Ramos (cell line): ENCODE measurements at regions not wholly inside any gene's neighbourhood (a gene's known extent, or its start where the extent isn't known, plus 50 kb on each side); places are given as distances from the start of the nearest gene placed in this dataset.

ENCODE experiments used
- in situ Hi-C: fragments of 300-500 bp; cut with MboI; formaldehyde crosslinking; loops from one replicate; pipeline ENCODE4 v1.14.3; 2022; ENCODE audit warnings: low sequenced_read_pairs; ENCODE audit not compliant: unreplicated experiment

DNA sequence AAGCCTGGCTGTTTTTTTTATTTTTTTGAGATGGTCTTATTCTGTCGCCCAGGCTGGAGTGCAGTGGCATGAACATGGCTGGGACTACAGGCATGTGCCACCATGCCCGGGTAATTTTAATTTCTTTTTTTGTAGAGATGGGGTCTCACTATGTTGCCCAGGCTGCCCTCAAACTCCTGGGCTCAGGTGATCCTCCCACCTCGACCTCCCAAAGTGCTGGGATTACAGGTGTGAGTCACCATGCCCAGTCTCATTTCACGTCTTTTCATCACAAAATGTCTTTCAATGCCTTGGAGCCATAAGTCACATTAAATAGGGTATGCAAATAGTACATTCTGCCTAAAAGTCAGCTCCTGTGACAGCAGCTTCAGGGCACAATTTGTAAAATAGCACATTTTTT is 52.8 kb downstream of the SOX2 start:
- in situ Hi-C loops, result no loop called here

DNA sequence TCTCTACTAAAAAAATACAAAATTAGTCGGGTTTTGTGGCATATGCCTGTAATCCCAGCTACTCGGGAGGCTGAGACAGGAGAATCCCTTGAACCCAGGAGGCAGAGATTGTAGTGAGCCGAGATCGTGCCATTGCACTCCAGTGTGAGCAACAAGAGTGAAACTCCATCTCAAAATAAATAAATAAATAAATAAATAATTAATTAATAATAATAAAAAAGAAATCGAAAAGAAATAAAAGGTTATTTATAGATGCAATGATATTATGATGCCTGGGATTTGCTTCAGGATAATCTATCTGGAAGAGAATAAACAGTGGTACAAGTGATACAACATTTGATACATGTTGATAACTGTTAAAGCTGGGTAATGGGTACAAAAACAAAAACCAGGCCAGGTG is 58.6 kb downstream of the SOX2 start:
- in situ Hi-C loops, result no loop called here

DNA sequence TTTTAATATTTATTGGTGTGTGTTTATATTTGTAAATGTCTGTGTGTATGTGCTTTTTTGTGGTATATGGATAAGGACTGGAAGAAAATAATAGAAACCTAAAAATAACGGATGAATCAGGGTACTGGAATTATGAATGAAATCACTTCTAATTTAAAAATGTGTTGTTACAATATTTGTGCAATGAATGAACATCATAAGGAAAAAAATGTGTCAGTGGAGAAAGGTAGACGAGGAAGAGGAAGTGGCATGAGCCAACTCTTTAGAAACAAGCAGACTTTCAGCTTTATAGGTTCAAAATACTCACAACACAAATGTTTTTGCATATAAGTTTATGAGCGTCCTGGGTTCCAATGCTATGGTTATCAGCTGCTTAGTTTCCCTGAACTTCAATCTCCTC is 59.4 kb downstream of the SOX2 start:
- in situ Hi-C loops, result no loop called here

DNA sequence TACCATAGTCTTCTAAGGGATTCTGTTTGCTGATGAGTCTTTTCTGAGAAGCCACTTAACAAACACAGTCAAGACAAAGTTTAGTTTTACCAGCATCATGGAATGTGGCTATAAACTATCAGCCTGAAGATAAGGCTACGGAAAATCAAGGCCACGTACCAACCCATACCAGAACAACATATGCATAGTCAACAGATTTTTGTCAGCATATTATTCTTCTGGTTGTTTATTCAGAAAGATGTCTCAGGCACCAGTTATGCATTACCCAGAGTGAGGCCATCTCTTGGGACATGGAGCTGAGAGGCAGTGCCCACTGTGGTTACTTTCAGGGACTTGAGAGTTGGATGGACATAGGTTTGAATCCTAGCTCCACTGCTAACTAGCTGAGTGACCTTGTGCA is 60.4 kb downstream of the SOX2 start:
- in situ Hi-C loops, result no loop called here

DNA sequence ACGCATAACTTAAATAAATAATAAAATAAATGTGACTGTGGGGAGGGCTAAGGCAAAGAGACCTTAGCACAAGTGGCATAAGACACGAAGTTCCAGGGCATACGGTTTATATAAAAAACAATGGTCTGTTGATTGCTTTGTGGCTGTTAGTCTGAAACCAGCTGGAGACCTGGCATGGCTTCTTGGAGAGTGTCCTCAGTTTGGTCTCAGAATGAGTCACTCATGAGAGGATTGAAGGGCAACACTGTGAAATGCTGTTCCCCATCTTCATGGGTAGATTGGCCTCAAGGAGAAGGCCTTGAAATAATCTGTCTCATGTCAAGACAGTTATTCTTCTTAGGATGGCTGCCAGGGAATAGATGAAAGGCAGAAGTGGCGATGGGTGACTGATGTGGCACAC is 62.2 kb downstream of the SOX2 start:
- in situ Hi-C loops, result no loop called here

DNA sequence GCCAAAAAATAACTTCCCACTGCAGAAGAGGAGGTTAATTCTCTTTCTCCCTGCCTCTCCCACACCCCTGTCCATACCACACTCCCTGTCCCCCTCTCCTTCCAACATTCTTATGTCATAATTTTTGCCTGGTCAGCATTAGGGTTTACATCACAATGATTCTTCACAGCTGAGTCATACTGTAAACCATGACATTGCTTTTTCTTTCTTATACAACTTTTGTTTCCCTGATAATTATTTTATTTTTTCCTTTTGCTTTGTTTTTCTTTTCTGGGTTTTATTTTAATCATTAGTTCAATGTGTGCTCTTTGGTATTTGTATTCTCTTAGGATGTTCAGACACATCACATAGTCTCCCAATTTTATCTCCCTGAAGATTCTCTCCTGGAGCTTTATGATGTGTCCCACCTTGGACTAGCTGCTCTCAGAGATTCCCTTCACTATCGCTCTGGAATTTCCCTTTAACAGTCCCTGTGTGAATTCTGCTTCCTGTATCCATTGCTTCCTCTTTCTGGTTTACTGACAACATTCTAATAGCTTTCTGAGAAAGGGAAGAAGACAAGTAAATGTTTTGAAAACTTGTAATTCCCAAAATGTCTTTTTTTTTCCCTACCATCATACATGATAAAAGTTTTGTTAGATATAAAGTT is 70.7 kb downstream of the SOX2 start:
- in situ Hi-C loops, result no loop called here

DNA sequence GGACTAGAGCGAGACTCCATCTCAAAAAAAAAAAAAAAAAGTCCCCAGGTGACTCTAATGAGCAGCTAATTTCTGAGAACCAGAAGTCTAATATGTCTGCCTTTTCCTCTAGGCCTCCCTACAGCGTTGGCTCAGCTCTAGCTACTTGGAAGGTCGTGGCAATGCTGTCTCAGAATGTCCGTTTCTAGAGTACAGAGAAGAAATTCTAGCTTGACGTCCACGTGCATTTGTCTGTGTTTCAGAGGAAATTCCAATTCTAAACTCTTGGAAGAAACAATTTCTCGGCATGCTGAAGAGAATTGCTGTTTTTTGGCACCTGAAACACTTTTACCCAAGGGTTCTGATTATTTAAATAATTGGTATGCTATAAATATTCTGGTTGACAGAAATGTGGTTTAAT is 78.8 kb downstream of the SOX2 start:
- in situ Hi-C loops, result no loop called here

DNA sequence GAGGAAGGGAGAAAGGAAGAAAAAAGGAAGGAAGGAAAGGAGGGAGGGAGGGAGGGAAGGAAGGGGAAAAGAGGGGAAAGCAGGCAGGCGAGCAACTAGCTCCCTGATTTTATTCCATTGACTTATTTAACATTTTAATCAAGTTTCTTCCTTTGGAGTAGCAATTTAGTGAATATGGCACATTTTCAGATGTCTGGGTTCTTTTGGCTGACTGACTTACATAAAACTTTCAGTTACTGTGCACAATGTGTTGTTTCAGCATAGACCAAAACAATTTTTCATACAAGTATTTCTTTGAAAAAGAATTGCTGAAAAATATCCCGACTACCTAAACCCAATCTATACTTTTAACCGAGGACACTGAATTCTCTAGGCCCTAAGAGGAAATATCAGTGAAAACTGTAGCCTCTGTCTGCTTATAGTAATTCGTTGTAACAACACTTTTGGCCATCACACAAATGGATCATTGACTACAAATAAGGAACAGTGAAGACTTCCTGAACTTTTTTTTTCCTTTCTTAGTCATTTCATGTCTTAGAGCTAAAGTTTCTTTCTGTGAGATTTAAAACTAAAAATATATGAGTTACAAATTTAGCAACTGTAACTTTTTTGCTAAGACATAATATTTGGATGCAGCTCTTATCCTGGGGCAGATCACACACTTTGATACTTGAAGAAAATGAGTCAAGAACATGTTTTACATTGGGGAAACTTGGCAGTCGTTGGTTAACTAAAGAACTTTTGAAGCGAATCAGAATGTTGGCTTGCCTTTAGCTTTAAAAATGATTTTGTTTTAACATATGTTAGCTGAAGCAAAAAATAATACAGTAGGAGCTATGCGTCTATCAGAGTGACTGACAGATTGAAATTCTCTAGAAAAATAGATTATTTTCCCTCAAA is 79.6 kb downstream of the SOX2 start:
- in situ Hi-C loops, result no loop called here

DNA sequence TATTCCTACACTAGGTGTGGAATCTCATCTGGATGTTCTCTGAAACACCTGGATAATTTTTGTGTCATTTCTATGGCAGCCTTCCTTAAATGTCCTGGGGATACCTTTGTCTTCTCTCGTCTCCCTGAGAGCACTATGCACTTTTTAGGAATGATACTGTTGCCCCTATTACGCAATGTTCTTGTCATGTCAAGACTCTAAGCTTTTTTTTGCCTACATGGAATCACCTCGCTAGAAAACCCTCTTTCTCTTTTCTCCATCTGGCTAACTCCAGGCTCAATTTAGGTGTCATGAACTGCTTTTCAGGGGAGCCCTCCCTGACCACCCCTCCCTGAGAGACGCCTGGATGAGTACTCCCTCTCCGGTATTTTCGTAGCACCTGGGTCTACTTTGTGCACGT is 81.3 kb downstream of the SOX2 start:
- in situ Hi-C loops, result no loop called here

DNA sequence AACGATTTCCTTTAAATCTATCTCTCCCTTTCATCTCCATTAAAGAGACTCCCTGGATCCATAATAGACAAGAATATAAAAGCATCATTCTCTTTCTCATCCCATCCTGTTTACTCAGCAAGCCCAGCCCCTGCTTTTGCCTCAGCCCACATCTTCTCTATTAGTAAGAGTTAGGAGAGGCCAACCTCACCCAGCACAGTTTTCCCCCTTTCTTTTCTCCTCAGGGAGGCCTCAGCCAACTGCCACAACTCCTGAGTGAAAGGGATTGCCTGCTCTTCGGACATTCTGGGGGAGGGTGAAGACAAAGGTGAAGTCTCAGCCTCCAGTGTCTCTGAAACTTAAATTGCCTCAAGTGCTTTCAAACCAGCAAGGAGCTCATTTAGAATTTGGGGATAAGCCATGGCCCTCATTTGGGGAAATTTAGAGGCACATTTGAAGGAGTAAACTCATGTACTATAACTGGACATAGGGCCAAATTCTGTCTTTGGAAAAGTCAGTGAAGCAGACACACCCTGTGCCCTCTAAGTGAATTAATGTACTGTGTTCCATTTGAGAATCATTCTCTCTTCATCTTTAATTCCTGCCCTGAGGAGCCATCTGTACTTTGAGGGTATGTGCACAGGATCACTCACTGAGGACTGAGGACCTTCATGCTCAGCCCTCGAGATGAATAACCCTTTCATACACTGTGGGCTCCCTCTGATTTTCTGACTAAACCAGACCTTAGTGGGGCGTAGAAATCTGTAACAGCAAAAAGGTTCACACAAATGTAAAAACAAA is 82.5 kb downstream of the SOX2 start:
- in situ Hi-C loops, result no loop called here

DNA sequence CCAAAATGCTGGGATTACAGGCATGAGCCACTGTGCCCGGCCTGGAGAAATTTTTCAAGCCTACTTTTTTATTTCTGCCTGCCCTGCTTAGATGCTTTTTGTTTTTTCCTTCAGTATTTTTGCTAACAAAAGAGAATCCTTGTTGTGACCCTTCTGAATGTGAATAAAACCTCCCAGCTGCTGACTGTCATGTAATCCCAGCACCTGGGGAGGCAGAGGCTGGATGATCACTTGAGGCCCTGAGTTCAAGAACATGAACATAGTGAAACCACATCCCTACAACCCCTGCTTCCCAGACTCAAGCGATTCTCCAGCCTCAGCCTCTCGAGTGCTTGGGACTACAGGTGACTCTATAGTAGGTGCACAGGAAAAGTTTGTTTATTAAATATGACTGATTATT is 84.9 kb downstream of the SOX2 start:
- in situ Hi-C loops, result no loop called here

DNA sequence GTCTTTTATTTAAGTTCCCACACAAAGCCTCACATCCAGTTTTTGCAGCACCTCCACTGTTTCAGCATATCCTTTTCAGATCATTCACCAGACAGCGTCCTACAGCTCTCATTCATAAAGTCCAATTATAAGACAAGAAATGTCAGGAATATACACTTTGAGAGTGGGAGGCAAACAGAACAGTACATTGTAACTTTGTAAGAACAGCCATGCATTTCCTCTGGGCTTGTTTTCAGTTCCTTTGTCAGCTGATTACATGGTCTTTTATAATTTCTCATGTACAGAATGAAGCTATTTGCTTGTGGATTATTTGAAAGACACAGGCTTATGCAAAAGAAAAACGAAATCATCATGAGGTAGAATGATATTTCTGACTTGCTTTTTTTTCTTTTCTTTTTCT is 85.7 kb downstream of the SOX2 start:
- in situ Hi-C loops, result no loop called here

DNA sequence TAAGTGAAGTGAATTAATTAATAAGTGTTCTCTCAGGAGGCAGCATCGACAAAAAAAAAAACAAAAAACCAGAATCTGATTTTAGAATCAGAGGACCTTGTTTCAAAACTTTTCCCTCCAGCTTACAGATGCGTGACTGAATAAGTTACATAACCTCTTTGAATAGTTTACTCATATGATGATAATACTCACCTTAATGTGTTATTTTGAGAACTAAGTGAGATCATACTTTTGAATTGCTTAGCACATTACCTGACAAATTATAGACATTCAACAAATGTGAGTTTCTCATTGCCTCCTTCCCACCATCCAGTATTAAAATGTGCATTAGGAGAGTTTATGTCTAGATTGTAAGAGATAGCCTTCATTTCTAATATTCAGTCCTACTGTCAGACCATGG is 94.0 kb downstream of the SOX2 start:
- in situ Hi-C loops, result no loop called here

DNA sequence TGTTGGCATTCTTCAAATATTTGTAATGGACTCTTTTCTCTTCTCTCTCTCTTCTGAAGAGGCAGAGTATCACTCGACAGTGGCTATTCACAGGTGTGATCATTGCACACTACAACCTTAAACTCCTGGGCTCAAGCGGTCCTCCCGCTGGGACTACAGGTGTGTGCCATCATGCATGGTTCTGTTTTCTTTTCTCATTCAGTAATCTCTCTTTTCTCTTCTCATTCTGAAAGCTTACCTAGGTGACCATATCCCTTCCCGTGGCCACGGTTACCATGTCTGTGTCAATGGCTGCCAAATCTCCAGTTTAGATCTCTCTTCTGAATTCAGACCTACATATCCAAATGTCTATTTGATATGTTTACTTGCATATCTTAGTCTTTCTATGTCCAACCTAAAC is 96.3 kb downstream of the SOX2 start:
- in situ Hi-C loops, result no loop called here

DNA sequence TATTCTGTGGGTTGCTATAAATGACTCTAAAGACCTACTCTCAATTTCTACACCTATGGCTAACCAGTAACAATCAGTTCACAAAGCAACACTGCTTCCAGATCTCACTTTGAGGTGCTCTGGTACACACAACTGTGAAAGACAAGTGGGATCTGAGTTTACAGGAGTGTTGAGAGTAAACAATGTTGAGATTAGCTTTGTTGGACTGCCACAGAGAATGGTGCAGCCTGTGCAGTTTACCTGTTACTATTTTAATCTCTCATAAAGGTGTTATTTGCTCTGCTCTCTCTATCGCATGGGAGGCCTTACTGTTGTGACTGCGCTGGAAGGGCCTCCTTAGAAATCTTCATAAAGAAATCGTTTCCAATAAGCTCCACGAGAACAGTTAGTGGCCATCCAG is 112.0 kb downstream of the SOX2 start:
- in situ Hi-C loops, result no loop called here

DNA sequence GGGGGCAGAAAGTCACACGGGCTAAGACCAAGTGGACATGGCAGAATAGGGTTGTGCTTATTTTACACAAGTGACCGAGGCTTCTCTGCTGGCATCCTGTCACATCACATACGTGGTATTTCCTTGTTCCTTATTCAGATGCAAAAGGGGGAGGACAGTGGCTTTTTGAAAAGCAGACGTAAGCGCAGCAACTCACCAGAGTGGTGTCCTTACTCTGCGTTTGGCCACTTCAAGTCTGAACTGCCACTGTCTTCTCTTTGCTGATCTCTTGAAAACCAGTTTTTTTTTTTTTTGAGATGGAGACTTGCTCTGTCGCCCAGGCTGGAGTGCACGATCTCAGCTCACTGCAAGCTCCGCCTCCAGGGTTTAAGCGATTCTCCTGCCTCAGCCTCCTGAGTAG is 113.2 kb downstream of the SOX2 start:
- in situ Hi-C loops, result no loop called here

DNA sequence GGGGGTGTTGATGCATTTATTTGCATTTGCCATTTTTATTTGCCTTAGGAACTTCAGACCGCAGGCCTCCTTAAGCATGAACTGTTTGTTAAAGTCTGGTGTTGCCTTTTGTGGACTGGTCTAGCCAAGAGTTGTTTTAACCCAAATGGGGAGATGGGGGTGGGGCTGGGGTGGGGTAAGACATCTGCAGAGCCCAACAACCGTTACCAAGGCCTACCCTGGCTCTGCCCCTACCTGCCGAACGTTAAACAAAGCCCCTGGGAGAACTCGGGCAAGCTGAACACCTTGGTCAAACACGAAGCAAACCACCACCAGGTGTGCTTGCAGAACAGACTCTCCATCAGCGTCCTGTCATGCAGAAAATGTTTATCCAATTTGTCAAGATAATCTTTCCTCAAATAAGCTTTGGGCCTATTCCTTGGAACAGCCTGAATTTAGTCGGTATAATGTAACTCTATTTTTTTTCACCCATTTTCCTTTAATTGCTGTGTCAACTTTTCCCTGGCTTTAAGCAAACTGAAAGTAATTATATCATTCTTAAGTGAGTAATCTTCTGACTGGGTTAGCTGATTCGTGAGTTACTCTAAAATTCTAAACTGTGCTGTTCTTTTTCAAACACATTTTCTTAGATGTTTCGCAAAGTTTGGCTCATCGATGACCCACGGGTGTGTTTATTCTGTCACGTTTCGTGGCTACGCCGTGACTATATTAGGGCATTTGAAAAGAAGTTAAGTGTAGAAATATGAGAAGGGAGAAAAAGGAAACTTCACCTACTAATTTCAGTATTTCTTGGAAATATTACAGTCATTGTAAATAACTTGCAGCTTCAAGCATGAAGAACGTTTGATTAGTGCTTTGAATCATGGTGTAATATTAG is 127.6 kb downstream of the SOX2 start:
- in situ Hi-C loops, result no loop called here

DNA sequence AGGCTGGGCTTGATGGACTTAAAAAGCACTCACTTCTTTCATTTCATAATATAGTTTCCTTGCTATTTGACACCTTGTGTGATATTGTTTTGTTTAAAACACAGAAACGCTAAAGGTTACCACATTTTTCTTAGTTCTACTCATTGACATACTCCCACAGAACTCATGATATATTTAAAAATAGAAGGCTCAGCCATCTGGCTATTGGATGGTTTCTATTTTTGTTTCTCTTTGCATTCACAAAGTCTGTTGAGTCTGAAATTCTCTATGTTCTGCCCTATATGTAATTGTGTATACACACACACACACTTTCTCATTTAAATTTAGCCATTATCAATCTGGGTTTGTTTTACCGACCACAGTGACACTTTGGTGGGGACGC is 128.2 kb downstream of the SOX2 start:
- in situ Hi-C loops, result no loop called here

DNA sequence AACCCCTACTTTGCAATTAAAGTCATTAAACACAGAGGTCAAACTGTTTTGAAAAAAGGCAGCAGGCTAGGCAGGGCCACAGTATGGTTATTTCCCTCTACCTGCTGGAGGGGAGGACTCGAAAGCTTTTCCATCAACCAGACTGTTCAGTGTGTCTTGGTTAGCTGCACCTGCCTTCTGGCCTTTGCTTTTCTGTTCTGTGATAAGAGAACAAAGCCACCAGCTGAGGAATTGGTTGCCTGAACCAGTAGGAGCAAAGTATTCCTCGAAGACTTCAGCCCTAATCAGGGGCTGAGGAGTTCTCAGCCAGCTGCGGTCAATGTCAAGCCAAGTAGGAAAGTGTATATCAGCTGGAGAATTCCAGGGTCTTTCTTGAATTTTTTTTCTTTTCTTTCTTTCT is 132.5 kb downstream of the SOX2 start:
- in situ Hi-C loops, result no loop called here

DNA sequence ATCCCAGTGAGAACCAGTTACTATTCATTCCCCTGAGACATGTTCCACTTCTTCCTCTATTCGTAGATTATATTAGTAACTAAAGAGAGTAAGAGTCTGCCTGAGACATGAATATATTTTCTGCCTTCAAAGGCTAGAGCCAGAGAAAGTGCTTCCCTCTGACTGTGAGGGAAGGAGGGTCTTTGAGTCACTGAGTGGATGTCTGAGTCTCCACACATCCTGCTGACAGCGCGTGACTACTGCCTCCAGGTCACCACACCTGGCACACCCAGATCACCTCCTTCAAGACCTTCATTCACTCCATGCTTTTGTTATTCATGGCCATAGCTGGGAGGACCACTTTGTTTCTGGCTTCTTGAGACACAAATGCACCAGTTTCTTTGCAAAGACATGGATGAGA is 135.6 kb downstream of the SOX2 start:
- in situ Hi-C loops, result no loop called here
